ENCODE measurements at regions not wholly inside any gene's neighbourhood (a gene's known extent, or its start where the extent isn't known, plus 50 kb on each side); places are given as distances from the start of the nearest gene placed in this dataset.

DNA sequence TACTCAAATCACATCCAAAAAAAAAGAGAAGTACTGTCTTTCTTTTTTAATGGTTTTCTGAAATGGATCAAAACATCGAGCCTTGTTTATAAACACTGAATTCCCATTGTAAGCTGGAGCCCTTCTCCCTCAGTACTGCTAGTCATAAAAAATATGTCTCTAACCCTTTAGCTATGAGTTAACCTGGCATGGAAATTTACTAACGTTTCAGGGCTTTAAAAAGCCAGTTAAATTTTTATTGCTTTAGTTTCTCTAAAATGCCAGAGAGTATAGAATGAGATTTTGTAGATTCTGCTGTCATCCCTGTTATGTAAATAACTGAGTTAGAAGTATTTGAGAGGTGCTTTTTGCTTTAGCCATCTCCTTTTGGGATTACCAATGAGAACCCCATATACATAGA, 528.3 kb downstream of the EFNB2 start:
- TF ChIP-seq, protein P1, sequence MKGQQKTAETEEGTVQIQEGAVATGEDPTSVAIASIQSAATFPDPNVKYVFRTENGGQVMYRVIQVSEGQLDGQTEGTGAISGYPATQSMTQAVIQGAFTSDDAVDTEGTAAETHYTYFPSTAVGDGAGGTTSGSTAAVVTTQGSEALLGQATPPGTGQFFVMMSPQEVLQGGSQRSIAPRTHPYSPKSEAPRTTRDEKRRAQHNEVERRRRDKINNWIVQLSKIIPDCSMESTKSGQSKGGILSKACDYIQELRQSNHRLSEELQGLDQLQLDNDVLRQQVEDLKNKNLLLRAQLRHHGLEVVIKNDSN (IDR thresholded peaks at IDR 0.05) = no peak
- no peak for TF ChIP-seq EP300 (IDR thresholded peaks at IDR 0.05; ENCODE audit: borderline replicate concordance)
- TF ChIP-seq YY1 (IDR thresholded peaks at IDR 0.05; ENCODE audit: low read depth) = no peak
